SW 1271 (cell line): ENCODE measurements at regions not wholly inside any gene's neighbourhood (a gene's known extent, or its start where the extent isn't known, plus 50 kb on each side); places are given as distances from the start of the nearest gene placed in this dataset.
"Not testable (repeated sequence)": the region's sequence is repeated elsewhere in the genome, so short reads cannot be mapped to it uniquely, and the experiment has no call there.

Source experiments
- DNase-seq, 2 experiments: peaks; one replicate each; lab custom pipeline; 2025; lab: John Stamatoyannopoulos, UW

GRCh38 chr6:27826612-27826985 lies 85.6 kb downstream of the OR2B2 start:
- DNase-seq: not testable (repeated sequence)

DNA sequence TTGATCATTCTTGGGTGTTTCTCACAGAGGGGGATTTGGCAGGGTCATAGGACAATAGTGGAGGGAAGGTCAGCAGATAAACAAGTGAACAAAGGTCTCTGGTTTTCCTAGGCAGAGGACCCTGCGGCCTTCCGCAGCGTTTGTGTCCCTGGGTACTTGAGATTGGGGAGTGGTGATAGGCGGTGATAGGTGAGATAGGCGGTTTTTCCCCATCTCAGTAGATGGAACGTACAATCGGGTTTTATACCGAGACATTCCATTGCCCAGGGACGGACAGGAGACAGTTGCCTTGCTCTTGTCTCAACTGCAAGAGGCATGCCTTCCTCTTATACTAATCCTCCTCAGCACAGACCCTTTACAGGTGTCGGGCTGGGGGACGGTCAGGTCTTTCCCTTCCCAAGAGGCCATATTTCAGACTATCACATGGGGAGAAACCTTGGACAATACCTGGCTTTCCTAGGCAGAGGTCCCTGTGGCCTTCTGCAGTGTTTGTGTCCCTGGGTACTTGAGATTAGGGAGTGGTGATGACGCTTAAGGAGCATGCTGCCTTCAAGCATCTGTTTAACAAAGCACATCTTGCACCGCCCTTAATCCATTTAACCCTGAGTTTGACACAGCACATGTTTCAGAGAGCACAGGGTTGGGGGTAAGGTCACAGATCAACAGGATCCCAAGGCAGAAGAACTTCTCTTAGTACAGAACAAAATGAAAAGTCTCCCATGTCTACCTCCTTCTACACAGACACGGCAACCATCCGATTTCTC lies 86.2 kb downstream of the OR2B2 start:
- not testable (repeated sequence) for DNase-seq

DNA sequence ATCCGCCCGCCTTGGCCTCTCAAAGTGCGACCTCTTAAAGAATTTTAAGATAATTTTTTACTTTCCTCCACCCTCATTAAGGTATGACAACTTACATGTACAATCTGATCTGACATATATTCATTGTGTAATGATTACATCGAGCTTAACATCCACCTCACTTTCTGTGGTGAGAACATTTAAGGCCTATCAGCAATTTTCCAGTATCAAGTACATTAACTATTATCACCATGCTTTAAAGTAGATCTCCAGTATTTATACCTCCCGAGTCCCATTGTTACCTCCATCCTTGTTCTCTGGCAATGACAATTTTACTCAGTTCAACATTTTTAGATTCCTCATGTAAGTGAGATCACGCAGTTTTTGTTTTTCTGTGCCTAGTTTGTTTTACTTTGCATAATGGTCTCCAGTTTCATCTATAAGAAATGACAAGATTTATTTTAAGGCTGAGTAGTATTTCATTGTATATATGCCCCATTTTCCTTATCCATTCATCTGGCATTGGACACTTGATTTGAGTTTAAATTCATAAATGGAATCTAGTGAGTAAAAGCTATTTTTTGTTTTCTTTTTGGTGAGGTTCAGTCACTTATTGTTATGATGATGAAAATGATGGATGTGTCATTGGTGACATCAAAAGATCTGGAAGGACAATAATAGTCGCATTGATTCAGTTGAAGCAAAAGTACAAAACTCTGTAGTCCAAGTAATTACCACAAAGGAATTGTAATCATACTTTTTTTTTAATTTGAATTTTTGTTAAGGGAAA lies 87.0 kb downstream of the OR2B2 start:
- DNase-seq: peak in 1 of 2 experiments; percentile 64

- peak in 1 of 2 experiments; percentile 67 for DNase-seq
These were observed 87.8 kb downstream of the OR2B2 start for GRCh38 chr6:27824211-27825024.

DNA sequence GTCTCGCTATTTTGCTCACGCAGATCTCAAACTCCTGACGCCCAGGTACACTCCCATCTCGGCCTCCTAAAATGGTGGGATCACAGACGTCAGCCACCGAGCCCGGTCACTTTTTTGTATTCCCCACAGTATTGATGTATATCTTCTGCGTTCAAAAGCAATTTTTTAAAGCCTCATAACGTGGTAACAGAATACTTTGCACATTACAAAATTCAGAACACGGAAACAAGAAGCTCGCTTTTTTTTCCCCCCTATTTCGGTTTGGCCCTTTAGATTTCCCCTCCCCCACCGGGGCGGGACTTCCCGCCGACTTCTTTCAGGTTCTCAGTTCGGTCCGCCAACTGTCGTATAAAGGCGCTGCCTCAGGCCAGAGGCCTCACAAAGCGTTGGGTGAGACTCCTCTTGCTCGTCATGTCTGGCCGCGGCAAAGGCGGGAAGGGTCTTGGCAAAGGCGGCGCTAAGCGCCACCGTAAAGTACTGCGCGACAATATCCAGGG lies 88.4 kb downstream of the OR2B2 start:
- DNase-seq: peak; percentile 56 to 81

DNA sequence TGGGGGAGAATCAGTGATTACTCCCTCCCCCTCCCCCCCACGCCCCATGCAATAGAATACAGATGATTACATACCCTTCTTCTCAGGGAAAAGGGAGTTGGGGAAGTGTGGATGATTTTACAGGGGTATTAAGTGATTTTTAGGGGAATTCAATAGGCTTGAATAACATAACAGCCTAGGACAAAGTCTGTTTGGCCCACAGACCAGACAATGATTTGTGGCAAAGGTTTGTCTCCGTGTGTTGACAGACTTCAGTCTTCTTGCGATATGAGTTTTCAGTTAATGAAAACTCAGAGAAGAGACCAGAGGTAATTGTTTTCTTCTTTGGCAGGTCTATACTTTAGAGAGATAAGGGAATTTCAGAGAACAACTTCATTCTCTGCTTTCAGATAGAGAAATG lies 95.3 kb downstream of the OR2B2 start:
- no peak for DNase-seq

GRCh38 chr6:27814665-27815424 lies 97.4 kb downstream of the OR2B2 start:
- peak; percentile 65 to 91 for DNase-seq

DNA sequence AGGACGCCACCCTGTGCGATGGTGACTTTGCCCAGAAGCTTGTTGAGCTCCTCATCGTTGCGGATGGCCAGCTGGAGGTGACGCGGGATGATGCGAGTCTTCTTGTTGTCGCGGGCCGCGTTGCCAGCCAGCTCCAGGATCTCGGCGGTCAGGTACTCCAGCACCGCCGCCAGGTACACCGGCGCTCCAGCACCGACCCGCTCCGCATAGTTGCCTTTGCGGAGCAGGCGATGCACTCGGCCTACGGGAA lies 97.9 kb downstream of the OR2B2 start:
- DNase-seq: not testable (repeated sequence)

DNA sequence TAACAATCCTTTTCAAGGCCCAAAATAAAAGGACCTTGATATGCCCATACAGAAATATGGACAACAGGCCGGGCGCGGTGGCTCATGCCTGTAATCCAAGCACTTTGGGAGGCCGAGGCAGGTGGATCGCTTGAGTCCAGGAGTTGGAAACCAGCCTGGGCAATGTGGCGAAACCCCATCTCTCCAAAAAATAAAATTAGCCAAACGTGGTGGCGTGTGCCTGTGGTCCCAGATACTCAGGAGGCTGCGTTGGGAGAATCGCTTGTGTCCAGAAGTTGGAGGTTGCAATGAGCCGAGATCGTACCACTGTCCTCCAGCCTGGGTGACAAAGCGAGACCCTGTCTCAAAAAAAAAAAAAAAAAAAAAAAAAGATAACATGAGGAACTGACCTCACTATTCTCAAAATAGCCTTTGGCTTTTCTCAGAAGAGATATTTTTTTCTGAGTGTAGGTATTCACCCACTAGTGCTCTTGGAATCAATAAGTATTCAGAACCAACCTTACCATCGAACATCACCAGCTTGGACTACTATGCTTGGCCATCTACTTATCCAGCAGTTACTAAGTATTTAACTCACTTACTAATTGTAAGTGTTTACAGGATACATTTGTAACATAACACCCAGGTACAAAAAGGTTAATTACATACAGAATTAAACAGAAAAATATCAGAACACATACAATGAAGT lies 99.2 kb downstream of the OR2B2 start:
- DNase-seq: no peak

DNA sequence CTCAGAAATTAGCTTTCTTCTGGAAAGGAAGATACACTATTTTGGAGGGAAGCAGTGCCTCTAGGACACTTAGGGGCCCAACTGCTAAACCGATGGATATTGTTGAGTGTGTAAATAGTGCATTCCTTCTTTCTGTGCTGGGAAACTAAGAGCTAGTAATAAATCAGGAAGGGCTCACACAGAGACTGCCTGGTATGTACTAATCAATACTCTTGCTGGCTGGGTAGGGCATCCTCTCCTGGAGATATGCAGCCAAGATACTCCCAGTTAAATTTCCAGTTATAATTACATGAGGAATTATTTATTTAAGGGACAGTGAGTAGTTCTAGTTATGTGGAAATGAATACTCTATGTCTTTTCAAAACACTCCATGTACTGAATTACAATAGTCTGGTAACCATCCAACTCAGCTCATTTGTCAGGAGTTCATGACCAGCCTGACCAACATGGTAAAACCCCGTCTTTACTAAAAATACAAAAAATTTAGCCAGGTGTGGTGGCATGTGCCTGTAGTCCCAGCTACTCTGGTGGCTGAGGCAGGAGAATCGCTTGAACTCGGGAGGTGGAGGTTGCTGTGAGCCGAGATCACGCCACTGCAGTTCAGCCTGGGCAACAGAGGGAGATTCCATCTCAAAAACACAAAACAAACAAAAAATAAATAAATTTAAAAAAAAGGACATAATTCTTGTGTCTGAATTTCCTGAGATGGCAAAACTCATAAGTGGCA lies 100.0 kb downstream of the OR2B2 start:
- DNase-seq: no peak

DNA sequence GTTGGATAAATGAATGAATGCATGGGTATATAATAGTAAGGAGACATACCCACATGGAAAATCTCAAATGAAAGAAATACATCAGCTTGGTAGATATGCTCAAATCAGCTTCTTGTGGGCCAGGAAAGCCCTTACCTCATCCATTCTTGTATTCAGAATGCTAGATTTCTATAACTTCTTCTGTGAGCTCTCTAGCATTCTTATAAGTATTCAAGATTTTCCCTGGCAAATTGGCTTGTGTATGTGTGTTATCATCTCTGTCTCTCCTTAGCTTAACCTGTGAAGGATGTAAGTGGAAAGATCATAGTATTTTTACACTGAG lies 100.8 kb downstream of the OR2B2 start:
- DNase-seq: no peak

DNA sequence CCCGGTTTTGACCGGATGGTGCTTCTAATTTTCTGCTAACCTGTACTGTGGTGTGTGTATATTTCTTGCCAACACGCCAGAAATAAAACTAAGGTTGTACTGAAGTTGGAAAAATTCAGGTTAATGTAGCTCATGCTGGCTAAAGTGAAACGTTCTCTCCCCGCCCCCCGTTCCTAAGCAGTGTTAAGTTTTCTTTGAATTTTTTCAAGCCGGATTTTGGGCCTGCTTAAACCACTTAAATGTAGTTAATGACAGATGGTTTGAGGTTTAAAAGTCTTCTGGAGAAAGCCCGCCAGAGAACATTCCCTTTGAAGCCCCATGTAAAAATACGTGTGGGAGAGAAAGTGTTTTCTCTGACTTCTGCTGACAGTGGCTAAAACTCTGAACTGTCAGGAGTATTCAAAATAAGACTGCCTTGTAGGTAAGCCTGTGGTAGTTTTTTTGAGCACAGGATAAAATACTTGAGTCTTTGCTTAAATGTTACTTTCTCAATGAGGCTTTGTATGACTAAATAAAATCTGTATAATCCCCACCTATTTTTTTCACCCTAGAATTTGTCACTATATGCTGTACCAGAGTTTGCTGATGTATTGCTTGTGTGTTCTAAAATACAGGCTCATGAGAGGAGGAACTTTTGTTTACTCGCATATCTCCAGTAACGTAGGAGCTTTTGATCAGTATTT lies 101.3 kb downstream of the OR2B2 start:
- DNase-seq: peak in 1 of 2 experiments; percentile 52

DNA sequence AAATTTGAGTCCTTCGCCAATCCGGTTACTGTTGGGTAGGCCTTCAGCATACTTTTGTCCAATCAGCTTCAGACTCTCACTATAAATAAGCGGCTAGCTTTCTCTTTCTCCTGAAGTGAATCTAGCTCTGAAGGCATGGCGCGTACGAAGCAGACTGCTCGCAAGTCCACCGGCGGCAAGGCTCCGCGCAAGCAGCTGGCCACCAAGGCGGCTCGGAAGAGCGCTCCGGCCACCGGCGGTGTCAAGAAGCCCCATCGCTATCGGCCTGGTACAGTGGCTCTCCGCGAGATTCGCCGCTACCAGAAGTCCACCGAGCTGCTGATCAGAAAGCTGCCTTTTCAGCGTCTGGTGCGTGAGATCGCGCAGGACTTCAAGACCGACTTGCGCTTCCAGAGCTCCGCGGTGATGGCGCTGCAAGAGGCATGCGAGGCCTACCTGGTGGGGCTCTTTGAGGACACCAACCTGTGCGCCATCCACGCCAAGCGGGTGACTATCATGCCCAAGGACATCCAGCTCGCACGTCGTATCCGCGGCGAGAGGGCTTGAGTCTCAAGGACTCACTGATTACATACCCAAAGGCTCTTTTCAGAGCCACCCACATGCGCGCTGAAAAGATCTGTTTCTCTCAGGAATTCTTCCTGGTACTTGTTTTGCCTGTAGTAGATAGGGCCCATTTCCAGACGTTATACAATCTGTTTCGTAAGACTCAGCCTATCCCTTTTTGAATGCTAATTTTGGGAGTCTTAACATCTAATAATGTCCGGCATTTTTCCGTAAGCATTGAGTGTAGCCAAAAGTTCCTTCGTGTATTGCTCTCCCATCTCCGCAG lies 102.0 kb downstream of the OR2B2 start:
- DNase-seq: peak; percentile 89 to 99

DNA sequence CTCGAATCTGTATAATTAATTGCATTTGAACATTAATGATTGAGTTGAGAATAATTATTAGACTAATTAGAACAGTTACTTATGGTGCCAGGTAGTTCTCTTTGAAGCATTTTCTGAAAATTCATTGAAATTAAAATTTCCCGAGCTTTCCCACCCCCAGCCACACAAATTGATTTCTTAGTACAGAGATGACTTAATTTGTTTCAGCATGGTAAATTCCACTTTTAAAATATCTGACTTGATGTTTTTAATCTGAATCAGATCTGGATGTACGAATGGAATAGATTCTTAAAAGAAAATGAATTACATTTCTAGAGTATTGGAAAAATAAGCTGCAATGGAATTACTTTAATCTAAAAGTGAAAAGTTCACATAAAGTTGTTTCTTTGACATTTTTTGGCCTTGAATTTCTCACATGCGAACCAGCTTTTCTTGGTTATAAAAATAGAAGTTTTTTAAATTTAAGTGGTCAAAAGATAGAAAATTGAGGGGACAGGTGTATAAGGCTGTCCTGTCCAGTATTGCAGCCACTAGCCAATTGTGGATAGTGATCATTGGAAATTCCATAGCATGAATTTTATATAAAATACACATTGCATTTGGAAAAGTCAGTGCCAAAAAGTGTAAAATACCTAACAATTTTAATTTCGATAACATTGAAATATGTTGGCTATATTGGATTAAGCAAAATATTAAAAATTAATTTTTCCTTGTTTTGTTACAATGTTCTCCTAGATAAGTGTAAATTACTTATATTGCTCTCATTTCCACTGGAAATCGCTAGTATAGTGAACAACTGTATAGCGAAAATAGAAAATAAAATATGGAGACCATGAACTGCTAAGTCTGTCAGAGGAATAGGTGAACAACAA lies 102.9 kb downstream of the OR2B2 start:
- no peak for DNase-seq

DNA sequence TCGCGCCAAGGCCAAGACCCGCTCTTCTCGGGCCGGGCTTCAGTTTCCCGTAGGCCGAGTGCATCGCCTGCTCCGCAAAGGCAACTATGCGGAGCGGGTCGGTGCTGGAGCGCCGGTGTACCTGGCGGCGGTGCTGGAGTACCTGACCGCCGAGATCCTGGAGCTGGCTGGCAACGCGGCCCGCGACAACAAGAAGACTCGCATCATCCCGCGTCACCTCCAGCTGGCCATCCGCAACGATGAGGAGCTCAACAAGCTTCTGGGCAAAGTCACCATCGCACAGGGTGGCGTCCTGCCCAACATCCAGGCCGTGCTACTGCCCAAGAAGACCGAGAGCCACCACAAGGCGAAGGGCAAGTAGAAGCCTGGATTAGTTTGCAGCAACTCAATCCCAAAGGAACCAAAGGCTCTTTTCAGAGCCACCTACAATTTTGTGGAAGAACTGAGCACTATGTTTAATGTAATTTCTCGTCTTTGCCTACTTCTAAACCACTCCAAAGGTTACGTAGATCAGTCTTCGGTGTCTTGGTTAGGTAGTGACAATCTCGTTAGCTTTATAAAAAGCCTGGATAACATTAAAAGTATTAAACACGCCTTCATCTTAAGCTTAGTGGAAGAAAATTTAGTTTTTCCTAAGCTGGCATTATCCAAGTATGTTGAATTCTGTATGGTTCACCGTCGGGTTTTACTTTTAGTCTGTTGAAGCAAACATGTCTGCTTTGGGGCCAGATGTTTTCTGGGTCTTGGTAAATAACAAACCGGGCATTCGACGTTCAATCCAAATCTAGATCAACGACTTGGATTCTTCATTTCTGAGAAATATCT lies 103.7 kb downstream of the OR2B2 start:
- DNase-seq: peak; percentile 33 to 63

DNA sequence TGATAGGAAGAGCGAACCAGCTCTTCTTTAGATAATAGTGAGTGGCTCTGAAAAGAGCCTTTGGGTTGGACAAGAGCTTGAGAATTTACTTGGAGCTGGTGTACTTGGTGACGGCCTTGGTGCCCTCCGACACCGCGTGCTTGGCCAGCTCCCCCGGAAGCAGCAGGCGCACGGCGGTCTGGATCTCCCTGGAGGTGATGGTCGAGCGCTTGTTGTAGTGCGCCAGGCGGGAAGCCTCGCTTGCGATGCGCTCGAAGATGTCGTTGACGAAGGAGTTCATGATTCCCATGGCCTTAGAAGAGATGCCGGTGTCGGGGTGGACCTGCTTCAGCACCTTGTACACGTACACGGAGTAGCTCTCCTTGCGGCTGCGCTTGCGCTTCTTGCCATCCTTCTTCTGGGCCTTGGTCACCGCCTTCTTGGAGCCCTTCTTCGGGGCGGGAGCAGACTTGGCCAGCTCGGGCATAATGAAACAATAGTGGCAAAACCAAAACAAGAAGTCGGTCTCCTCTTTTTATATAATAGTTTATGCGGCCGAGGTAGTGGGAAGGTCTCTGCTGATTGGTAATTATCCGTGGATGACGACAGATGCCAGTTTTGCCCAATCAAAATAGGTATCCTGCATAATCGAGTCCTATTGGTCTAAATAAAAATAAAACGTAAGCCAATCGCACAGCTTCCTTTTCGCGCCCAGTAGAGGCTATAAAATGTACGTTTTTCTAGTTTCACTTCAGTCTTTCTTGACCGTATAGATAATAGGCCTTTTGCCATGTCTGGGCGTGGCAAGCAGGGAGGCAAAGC lies 104.6 kb downstream of the OR2B2 start:
- peak; percentile 97 to 99 for DNase-seq
